KOPT-K1 (cell line): ENCODE measurements at regions not wholly inside any gene's neighbourhood (a gene's known extent, or its start where the extent isn't known, plus 50 kb on each side); places are given as distances from the start of the nearest gene placed in this dataset.
"Not testable (repeated sequence)": the region's sequence is repeated elsewhere in the genome, so short reads cannot be mapped to it uniquely, and the experiment has no call there.

Experiments
- H3K27ac ChIP-seq: fragments of 200-600 bp; sonication (generic); 2 replicates; pipeline ENCODE4 v1.5.1; 2016; ENCODE audit warnings: antibody characterized with exemption, mild to moderate bottlenecking, low read depth, low read length; ENCODE audit not compliant: poor library complexity, severe bottlenecking
- H3K36me3 ChIP-seq: fragments of 200-600 bp; sonication (generic); 2 replicates; pipeline ENCODE4 v1.5.1; 2017; ENCODE audit warnings: antibody characterized with exemption, mild to moderate bottlenecking, low read length, moderate library complexity; ENCODE audit not compliant: insufficient read depth
- H3K9me3 ChIP-seq: fragments of 200-600 bp; sonication (generic); 2 replicates; pipeline ENCODE4 v1.5.1; 2017; ENCODE audit warnings: antibody characterized with exemption, low read length, mild to moderate bottlenecking; ENCODE audit not compliant: insufficient read depth, poor library complexity, severe bottlenecking

GRCh38 chr16:64074706-64075105, 1047.2 kb downstream of the CDH11 start:
- Histone ChIP-seq H3K27ac (no peak overlapping the region), H3K36me3 (no peaks in the 10 kb centered on the region), H3K9me3 (no peaks in the 10 kb centered on the region)

- not testable (repeated sequence) for H3K36me3 ChIP-seq, H3K9me3 ChIP-seq, H3K27ac ChIP-seq
Measured at GRCh38 chr16:64072131-64072730, 1049.6 kb downstream of the CDH11 start.

- no peaks in the 10 kb centered on the region for H3K36me3 ChIP-seq
- no peaks in the 10 kb centered on the region for H3K9me3 ChIP-seq
- no peak overlapping the region for H3K27ac ChIP-seq
Measured at GRCh38 chr16:64065523-64065922, 1056.3 kb downstream of the CDH11 start.

- Histone ChIP-seq H3K9me3 (no peaks in the 10 kb centered on the region), H3K27ac (no peak overlapping the region), H3K36me3 (no peaks in the 10 kb centered on the region)
Measured at GRCh38 chr16:64061621-64062020, 1060.2 kb downstream of the CDH11 start.

GRCh38 chr16:64060631-64061030, 1061.2 kb downstream of the CDH11 start:
- Histone ChIP-seq H3K27ac (no peak overlapping the region), H3K9me3 (no peaks in the 10 kb centered on the region), H3K36me3 (no peaks in the 10 kb centered on the region)

GRCh38 chr16:64058685-64059084, 1063.2 kb downstream of the CDH11 start:
- H3K27ac ChIP-seq, result no peak overlapping the region

GRCh38 chr16:64051824-64052223, 1070.0 kb downstream of the CDH11 start:
- H3K36me3 ChIP-seq, result no peaks in the 10 kb centered on the region
- no peaks in the 10 kb centered on the region for H3K9me3 ChIP-seq
- H3K27ac ChIP-seq, result no peak overlapping the region

More at GRCh38 chr16:64058685-64059084, 1063.2 kb downstream of the CDH11 start:
- Histone ChIP-seq H3K36me3 (no peaks in the 10 kb centered on the region), H3K9me3 (no peaks in the 10 kb centered on the region)

GRCh38 chr16:64047878-64048277, 1074.0 kb downstream of the CDH11 start:
- Histone ChIP-seq H3K9me3 (no peaks in the 10 kb centered on the region), H3K36me3 (no peaks in the 10 kb centered on the region), H3K27ac (no peak overlapping the region)

GRCh38 chr16:64047207-64047606, 1074.7 kb downstream of the CDH11 start:
- H3K27ac ChIP-seq, result no peak overlapping the region
- H3K9me3 ChIP-seq, result no peaks in the 10 kb centered on the region
- H3K36me3 ChIP-seq, result no peaks in the 10 kb centered on the region

GRCh38 chr16:64035337-64035736, 1086.5 kb downstream of the CDH11 start:
- Histone ChIP-seq H3K27ac (no peak overlapping the region), H3K9me3 (no peaks in the 10 kb centered on the region), H3K36me3 (no peaks in the 10 kb centered on the region)

- no peaks in the 10 kb centered on the region for H3K36me3 ChIP-seq
- no peaks in the 10 kb centered on the region for H3K9me3 ChIP-seq
- H3K27ac ChIP-seq, result no peak overlapping the region
Measured at GRCh38 chr16:64019339-64019738, 1102.5 kb downstream of the CDH11 start.

- H3K9me3 ChIP-seq, result no peaks in the 10 kb centered on the region
- H3K36me3 ChIP-seq, result no peaks in the 10 kb centered on the region
- no peak overlapping the region for H3K27ac ChIP-seq
Measured at GRCh38 chr16:64017796-64018195, 1104.1 kb downstream of the CDH11 start.

- Histone ChIP-seq H3K9me3 (no peaks in the 10 kb centered on the region), H3K27ac (no peak overlapping the region), H3K36me3 (no peaks in the 10 kb centered on the region)
Measured at GRCh38 chr16:64013856-64014255, 1108.0 kb downstream of the CDH11 start.

- Histone ChIP-seq H3K27ac (no peak overlapping the region), H3K9me3 (no peaks in the 10 kb centered on the region)
Measured at GRCh38 chr16:64012166-64012565, 1109.7 kb downstream of the CDH11 start.

GRCh38 chr16:64011650-64012049, 1110.2 kb downstream of the CDH11 start:
- Histone ChIP-seq H3K36me3 (no peaks in the 10 kb centered on the region), H3K9me3 (no peaks in the 10 kb centered on the region), H3K27ac (no peak overlapping the region)

More at GRCh38 chr16:64012166-64012565, 1109.7 kb downstream of the CDH11 start:
- H3K36me3 ChIP-seq, result no peaks in the 10 kb centered on the region

GRCh38 chr16:64008131-64008530, 1113.7 kb downstream of the CDH11 start:
- no peaks in the 10 kb centered on the region for H3K9me3 ChIP-seq
- no peak overlapping the region for H3K27ac ChIP-seq
- H3K36me3 ChIP-seq, result no peaks in the 10 kb centered on the region
